Bone marrow (tissue), 2 donors: ENCODE measurements at regions not wholly inside any gene's neighbourhood (a gene's known extent, or its start where the extent isn't known, plus 50 kb on each side); places are given as distances from the start of the nearest gene placed in this dataset.
"Not testable (repeated sequence)": the region's sequence is repeated elsewhere in the genome, so short reads cannot be mapped to it uniquely, and the experiment has no call there.

Experiments used
- DNase-seq, 2 donors: peaks; one replicate each; lab custom pipeline; 2025; lab: John Stamatoyannopoulos, UW

DNA sequence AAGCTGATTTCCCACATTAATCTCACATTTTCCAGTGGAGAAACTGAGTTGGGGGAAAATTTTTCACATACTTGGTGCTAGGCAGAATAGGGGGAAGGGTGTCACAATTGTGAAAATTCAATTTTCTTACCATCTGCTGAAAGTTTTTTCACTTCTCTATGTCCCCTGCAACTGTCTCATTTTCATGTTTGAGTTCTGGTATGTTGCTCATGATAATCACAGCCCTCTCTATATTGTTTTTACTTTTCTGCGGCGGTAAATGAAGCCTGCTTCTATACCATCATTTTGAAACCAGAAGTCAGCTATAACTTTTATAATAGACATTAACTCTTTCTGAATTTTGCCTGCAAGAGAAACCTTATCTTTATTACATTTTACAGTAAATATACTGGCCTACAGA, 1664.5 kb downstream of the EFNA5 start:
- no peak for DNase-seq

DNA sequence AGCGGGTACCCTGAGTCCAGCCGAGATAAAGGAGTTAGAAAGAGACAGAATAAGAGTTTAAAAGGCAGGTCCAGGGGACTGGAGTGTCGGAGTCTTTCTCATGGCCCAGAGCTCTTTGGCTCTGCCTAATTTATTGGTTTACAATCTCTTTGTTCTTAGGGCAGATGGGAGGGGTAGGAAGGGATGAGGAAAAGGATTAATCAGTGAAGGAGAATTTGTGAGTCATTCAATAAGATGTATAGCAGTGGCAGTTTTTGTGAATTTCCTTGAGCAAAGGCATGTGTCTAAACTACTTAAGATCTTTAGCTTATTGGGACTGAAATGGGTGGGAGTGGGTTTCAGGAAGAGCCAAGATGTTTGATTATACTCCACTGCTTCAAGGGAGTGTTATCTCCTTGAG, 1671.7 kb downstream of the EFNA5 start:
- not testable (repeated sequence) for DNase-seq

DNA sequence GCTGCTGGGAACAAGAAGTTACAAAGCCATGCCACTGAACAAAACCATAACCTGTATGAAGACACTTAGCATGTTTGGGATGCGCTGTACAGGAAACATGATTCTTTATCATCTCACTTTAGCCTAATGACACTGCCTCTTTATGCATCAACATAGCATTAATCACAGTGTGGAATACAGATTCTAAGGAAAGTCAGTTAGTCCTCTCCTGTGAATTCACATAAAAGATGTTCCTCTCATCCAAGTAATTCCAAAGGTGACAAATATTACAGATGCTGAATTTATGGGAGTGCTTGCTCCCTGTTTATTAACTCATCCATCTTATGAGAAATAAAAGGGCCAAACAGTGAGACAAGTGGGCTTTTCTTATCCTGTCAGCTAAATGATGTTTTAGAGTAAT, 1677.7 kb downstream of the EFNA5 start:
- no peak for DNase-seq

DNA sequence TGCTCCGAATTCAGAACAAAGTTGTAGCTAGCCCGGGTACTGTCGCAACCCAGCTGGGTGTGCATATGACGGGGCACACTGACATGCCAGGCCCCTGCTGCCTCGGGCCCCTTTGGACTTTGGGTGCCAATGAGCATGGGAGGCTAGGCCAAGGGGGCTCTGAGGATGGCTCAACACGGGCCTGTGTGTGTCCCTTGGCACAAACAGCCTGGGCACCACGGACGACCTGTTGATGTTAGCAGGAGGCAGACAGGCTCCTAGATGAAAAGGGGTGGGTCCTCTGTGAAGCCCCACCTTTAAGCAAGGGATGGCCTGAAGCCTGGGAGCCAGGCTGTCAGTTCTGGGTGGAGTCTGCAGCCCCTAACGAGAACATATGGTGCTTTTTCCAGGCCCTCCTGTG, 1688.2 kb downstream of the EFNA5 start:
- no peak for DNase-seq

GRCh38 chr5:105978011-105978410, 1692.7 kb downstream of the EFNA5 start:
- DNase-seq: no peak

DNA sequence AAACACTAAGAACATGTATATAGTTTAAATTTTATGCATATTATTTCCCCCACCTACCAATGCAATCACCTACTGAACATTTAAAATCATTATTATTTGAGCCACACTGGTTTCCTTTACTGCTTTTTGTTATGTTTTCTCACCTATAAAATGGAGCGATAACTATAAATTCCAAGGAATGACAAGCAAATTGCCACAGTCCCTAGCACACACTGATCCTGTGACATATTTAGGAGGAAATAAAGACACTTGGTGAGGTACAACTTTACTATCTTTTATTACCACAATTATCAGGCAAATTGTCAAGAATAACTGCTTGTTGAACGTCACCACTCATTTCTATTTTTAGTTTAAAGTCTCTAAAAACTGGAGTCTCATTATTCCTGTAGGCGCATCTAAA, 1693.6 kb downstream of the EFNA5 start:
- DNase-seq: no peak

GRCh38 chr5:105970919-105971318, 1699.8 kb downstream of the EFNA5 start:
- DNase-seq: no peak

DNA sequence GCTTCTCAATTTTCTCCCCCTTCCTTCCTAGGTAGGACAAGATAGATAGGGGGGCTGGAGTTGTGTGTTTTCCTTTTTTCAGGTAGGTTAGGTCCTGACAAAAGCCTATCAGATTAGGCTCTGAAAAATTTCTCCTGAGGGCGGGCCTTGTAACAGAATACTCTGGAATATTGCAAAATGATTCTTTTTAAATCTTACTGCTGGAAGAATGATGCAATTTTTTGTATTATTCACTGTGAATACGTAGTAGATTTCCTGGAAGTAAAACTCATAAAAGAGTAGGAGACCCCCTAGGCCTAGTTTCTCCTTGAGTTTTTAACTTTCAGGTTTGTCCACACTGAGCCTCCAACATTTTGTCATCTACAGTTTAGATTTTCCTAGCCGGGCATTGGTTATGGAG, 1701.8 kb downstream of the EFNA5 start:
- no peak for DNase-seq

GRCh38 chr5:105963696-105964255, 1707.0 kb downstream of the EFNA5 start:
- DNase-seq: no peak

GRCh38 chr5:105961572-105961971, 1709.2 kb downstream of the EFNA5 start:
- DNase-seq: no peak

DNA sequence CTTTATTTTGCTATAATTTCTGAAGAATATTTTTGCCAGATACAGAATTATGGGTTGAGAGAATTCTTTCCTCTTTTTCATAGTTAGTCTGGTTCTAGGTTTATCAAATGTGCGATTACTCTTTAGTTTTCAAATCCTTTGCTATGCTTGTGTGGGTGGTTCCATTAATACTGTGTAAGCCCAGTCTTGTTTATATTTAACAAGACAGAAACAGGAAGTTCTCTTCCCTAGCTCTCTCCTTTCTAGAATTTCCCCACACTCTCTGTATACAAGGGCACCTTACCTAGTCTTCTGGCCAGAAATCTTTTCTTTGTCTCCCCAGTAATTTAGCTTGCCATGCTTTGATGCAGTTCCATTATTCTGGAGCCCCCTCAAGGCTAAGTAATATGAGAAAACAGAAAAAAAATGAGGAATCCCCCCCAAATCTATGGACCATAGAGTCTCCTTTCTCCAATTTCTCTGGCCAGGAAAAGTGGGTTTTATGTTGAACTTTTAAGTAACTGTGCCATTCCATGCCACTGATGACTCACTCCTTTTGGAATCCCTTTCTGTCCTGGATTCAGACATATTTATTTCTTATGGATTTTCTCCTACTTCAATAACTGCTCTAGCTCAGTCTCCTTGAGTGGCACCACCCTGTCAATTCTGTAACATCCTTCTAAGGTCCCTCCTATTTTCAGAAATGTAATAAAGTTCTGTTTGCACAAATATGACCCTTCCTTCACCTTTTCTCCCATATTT, 1714.1 kb downstream of the EFNA5 start:
- DNase-seq: no peak

DNA sequence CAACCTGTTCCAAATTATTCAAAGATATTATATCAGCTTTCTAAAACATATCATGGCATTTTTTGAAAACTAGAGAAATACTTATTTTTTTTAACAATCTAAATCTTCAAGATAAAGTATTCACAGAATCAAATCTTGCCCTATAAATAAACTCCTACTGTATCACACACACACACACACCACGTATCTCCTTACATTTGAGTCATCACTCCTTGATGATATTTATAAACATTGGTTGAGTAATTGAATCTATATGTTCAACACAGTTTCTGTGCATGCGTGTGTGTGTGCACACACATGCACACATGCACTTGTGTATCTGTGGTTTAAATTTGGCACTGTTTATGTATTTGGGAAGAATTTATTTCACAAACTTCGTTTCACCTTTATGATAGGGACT, 1716.4 kb downstream of the EFNA5 start:
- DNase-seq: no peak

DNA sequence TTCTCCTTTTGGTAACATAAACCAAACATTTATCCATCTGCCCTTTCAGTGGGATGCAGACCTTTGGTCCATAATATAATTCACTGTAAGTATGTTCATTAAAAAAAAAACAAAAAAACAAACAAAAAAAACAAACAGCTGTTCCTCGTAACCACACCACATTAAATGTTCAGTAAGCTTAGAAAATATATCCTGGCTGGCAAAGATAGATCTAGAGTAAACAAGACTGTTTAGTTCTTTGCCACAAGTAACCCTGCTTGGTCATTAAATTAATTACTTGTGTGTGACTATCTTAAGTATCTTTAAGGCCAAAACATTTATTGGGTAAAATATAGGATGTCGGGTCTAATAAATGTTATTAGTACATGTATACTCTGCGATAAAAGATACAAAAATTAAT, 1717.1 kb downstream of the EFNA5 start:
- no peak for DNase-seq

DNA sequence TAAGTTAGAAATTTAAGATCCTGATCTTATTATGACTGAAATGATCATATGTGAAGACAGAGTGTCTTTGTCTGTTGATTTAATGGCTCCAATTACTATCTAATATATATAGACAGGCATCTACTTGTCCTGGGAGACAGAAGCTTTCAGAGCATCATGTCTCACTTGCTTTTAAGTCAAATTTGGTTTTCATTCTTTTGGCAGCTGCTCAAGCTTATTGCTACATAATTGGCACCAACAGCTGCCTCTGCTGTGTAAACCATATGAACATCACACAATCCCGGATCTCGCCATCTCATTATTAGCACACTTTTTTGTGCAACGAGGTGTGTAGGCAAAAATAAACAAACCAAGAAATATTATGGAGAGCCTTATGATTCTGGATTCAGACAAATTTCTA, 1717.9 kb downstream of the EFNA5 start:
- no peak for DNase-seq

GRCh38 chr5:105947461-105947860, 1723.3 kb downstream of the EFNA5 start:
- DNase-seq: no peak

- DNase-seq: no peak
These were observed 1725.3 kb downstream of the EFNA5 start for GRCh38 chr5:105945203-105945972.

- DNase-seq: no peak
These were observed 1730.6 kb downstream of the EFNA5 start for GRCh38 chr5:105940181-105940580.

DNA sequence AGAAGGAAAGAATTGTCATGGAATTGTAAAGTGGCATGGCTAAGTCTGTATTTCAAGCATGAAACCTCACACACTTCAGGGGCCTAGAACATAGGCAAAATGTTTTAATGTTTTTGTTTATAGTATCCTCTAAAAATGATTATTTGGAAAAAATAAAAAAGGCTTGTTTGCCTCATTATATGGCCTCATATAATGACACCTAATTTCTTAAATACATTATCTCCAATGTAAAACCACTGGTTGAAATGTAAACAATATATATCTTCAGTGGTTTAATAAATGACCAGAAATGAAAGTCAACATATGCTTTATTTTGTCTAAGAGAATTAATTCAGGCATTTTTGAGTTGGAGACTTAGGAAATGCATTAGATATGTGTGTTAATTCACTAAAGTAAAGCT, 1736.6 kb downstream of the EFNA5 start:
- no peak for DNase-seq

DNA sequence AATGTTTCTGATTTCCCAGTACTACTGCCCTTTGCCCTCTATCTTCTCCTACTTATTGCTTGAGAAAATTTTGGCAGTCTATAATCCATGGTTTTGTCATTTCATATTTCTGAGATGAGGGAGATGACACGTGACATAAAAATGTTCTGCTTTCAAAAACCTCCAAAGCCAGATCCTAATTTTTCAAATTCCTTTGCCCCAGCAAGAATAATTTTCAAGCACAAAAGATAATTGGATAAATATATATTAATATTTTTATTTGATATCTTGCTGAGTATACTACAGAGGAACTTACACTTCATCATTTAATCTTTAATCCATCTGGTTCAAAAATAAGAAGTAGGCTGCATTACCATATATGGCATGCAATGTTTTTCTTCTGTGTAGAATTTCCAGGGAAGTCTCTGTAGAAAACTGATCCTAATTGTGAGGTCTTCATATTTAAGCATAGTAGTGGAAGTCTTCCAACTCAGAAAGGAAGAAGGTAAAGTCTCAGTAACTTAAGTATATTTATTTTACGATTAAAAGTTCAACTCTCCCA, 1738.8 kb downstream of the EFNA5 start:
- no peak for DNase-seq

DNA sequence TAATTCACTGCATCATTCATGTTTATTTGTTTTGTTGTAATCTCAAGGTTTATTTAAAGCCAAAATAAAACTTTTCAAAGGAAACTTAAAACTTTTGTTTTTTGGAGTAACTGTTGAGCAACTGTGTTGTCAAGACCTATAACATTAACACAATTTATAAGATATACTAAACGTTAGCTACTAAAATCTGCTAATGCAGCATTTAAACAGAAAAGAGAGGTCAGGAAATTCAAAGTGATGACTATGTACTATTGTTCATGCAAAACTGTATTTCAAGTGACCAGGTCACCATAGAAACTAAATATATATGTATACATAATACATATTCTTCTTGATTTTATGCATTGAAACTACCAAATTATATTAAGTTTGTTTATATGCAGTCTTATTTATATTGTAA, 1740.9 kb downstream of the EFNA5 start:
- no peak for DNase-seq

DNA sequence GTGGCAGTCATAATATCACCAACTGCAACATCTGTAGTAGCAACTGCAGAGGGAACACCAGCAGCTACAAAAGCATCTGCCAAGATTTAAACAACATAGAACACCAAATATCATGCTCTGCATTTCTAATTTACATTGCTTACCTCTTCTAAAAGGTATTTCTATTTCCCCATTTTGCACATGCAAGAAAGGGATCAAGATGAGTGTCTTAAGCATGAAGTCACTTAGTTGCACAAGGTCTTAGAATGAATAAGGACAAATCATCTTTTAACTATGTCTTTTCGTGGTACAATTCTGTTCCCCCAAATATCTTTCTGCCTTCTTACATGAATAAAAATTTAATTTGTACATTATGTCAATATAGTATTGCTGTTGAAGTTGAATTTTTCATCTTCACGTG, 1746.4 kb downstream of the EFNA5 start:
- DNase-seq: no peak

- DNase-seq: no peak
These were observed 1748.2 kb downstream of the EFNA5 start for GRCh38 chr5:105922574-105922973.

DNA sequence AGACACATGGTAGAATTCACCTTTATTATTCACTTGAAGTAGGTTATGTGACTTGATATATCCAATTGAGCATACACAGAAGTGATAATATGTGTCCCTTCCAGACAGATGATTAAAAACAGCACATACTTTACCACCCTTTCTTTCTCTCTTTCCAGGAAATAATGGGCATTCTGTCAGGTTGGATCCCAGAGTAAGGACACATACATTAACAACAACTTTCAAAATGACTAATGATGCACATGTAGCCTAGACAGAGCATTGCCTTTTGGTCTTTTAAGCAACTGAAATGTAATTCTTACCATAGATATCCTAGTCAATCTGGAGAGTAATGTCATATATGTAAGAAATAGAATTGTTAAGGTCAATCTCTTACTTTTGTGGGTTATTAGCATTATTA, 1748.7 kb downstream of the EFNA5 start:
- DNase-seq: no peak
